ENCODE measurements at regions not wholly inside any gene's neighbourhood (a gene's known extent, or its start where the extent isn't known, plus 50 kb on each side); places are given as distances from the start of the nearest gene placed in this dataset.
"Not testable (repeated sequence)": the region's sequence is repeated elsewhere in the genome, so short reads cannot be mapped to it uniquely, and the experiment has no call there.

DNA sequence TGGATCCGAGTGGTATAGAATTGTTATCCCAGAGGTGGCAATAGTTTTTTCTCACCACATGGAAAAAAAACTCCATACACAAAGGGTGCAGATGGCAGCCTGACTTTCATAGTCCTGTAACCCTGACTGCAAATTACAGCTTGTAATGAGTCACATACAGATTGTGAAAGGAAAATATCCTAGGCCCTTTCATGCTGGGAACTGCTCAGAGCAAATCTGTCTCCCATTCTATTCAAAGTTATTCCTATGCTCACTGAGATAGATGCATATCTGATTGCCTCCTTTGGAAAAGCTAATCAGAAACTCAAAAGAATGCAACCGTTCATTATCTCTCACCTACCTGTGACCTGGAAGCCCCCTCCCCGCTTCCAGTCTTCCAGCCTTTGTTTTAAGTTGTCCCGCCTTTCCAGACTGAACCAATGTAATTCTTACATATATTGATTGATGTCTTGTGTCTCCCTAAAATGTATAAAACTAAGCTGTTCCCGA lies 108.7 kb upstream of the MAP3K4 start:
- no peak for TF ChIP-seq POLR2A (IDR thresholded peaks at IDR 0.05)
- TF ChIP-seq, protein P1, sequence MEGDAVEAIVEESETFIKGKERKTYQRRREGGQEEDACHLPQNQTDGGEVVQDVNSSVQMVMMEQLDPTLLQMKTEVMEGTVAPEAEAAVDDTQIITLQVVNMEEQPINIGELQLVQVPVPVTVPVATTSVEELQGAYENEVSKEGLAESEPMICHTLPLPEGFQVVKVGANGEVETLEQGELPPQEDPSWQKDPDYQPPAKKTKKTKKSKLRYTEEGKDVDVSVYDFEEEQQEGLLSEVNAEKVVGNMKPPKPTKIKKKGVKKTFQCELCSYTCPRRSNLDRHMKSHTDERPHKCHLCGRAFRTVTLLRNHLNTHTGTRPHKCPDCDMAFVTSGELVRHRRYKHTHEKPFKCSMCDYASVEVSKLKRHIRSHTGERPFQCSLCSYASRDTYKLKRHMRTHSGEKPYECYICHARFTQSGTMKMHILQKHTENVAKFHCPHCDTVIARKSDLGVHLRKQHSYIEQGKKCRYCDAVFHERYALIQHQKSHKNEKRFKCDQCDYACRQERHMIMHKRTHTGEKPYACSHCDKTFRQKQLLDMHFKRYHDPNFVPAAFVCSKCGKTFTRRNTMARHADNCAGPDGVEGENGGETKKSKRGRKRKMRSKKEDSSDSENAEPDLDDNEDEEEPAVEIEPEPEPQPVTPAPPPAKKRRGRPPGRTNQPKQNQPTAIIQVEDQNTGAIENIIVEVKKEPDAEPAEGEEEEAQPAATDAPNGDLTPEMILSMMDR (IDR thresholded peaks at IDR 0.05) = no peak
- Histone ChIP-seq H3K4me1 (no peaks in the 10 kb centered on the region), H3K27me3 (no peaks in the 10 kb centered on the region), H3K4me3 (no peak overlapping the region), H3K27ac (no peak overlapping the region), H3K36me3 (no peaks in the 10 kb centered on the region), H3K9me3 (no peaks in the 10 kb centered on the region)
- DNase-seq = no peak

DNA sequence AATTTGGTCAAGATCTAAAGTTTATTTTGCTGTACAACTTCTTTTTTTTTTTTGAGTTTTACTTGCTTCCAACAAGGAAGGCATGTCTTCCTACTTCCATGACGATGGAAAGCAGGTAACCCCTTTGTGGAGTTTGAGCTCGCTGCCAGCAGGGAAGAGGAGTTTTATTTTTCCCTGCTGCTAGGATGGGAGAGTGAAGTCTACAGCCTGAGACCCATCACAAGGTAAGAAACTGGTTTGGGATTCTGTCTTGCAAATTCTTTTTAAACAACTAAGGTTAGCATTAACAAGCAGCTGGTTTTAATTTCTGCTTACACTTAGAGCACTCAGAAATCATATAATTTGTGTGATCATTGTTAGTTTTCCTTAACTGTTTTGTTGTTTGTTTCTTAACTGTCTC lies 108.0 kb upstream of the MAP3K4 start:
- Histone ChIP-seq H3K9me3 (no peaks in the 10 kb centered on the region), H3K4me3 (no peak overlapping the region), H3K27ac (no peak overlapping the region), H3K27me3 (no peaks in the 10 kb centered on the region), H3K36me3 (no peaks in the 10 kb centered on the region), H3K4me1 (no peaks in the 10 kb centered on the region)
- DNase-seq = no peak
- TF ChIP-seq, protein P1 (IDR thresholded peaks at IDR 0.05) = no peak
- no peak for TF ChIP-seq POLR2A (IDR thresholded peaks at IDR 0.05)

DNA sequence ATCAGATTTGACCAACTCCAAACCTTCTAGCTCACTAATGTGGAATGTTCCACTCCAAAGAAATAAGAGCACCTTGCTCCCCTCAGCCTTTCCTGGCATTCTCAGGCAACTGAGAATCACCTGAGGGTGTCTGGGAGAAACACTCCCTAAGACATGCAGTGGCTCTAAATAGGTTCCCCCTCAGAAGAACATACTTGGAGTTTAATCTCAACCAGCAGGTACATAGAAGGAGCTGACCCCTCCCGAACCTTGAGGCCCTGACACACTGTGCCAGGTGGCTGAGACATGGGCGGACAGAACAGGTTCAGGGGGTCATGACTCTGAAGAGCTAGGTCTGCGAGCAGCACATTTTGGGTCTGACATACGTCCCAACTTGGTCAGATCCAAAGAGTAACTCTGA lies 107.6 kb upstream of the MAP3K4 start:
- Histone ChIP-seq H3K27me3 (no peaks in the 10 kb centered on the region), H3K9me3 (no peaks in the 10 kb centered on the region), H3K4me3 (no peak overlapping the region), H3K4me1 (no peaks in the 10 kb centered on the region), H3K36me3 (no peaks in the 10 kb centered on the region), H3K27ac (no peak overlapping the region)
- TF ChIP-seq, protein P1 (IDR thresholded peaks at IDR 0.05) = no peak
- no peak for TF ChIP-seq POLR2A (IDR thresholded peaks at IDR 0.05)
- DNase-seq = no peak

DNA sequence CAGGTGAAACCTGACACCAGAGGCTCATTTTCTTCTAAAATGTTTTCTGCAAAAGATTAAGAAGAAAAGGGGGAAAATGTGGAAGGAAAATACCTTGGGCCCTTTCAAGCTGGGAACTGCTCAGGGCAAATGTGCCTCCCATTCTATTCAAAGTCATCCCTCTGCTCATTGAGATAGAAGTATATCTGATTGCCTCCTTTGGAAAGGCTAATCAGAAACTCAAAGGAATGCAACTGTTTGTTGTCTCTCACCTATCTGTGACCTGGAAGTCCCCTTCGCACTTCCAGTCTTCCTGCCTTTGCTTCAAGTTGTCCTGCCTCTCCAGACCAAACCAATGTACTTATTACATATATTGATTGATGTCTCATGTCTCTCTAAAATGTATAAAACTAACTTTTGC lies 102.4 kb upstream of the MAP3K4 start:
- H3K9me3 ChIP-seq, H3K4me3 ChIP-seq, DNase-seq, H3K27ac ChIP-seq, H3K4me1 ChIP-seq, H3K27me3 ChIP-seq, H3K36me3 ChIP-seq: not testable (repeated sequence)

DNA sequence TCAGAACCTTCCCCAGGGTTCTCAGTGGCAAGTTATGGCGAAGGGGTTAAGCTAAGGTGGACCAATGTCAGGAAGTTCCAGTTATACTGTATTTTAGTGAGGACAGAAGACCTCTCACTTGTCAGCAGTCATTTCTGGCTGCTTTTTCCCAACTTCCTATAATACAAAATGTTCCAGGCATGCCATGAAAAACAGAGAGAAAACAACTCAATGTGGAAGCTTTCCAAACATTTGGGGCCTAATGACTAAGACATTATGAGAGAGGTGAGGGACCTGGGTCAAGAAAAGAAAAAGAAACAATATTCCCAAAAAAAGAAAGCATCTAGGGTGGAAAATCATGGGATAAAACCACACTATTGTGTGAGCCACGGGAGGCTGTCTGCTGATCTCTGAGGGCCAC lies 99.9 kb upstream of the MAP3K4 start:
- TF ChIP-seq, protein P1 (IDR thresholded peaks at IDR 0.05) = no peak
- no peak for TF ChIP-seq POLR2A (IDR thresholded peaks at IDR 0.05)
- Histone ChIP-seq H3K36me3 (no peaks in the 10 kb centered on the region), H3K4me1 (no peaks in the 10 kb centered on the region), H3K9me3 (no peaks in the 10 kb centered on the region), H3K27me3 (no peaks in the 10 kb centered on the region), H3K4me3 (no peak overlapping the region), H3K27ac (no peak overlapping the region)
- no peak for DNase-seq

DNA sequence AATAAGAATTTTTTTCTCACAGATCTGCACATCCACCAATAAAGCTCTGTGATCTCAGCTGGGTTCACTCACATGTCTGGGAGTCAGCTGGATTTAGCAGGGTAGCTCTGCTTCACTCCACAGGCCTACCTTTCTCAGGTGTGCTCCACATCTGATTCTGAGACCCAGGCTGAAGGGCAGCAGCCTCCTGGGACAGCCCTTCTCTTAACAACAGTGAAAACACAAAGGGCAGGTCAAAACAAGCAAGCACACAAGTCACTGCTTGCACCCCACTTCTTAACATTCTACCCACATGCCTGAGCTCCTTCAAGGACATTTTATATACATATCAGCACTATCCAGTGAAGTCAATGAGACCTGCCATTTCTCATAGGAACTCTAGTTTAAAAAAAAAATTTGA lies 96.0 kb upstream of the MAP3K4 start:
- TF ChIP-seq, protein P1 (IDR thresholded peaks at IDR 0.05) = no peak
- TF ChIP-seq POLR2A (IDR thresholded peaks at IDR 0.05) = no peak
- no peaks in the 10 kb centered on the region for H3K9me3 ChIP-seq
- no peak overlapping the region for H3K27ac ChIP-seq

More for the DNA sequence above, 96.0 kb upstream of the MAP3K4 start:
- H3K36me3 ChIP-seq = no peaks in the 10 kb centered on the region
- no peak overlapping the region for H3K4me3 ChIP-seq
- H3K27me3 ChIP-seq = no peaks in the 10 kb centered on the region
- H3K4me1 ChIP-seq = no peaks in the 10 kb centered on the region
- no peak for DNase-seq

Data from Peyer's patch (tissue), 4 donors.